HepG2 (cell line): ENCODE measurements at regions not wholly inside any gene's neighbourhood (a gene's known extent, or its start where the extent isn't known, plus 50 kb on each side); places are given as distances from the start of the nearest gene placed in this dataset.

Experiments used
- AHDC1 ChIP-seq: sonication (generic); formaldehyde crosslinking; IDR thresholded peaks from 2 replicates; pipeline ENCODE4 v1.5.1; 2020; ENCODE audit warnings: mild to moderate bottlenecking, missing genetic modification reagents, borderline replicate concordance
- MLX ChIP-seq: IDR thresholded peaks from 2 replicates; pipeline ENCODE4 v1.6.1; 2016
- MZF1 ChIP-seq: sonication (generic); formaldehyde crosslinking; IDR thresholded peaks from 2 replicates; pipeline ENCODE4 v1.8.1; 2023; ENCODE audit warnings: mild to moderate bottlenecking, missing genetic modification reagents, borderline replicate concordance
- ZNF512 ChIP-seq: sonication (generic); formaldehyde crosslinking; IDR thresholded peaks from 2 replicates; pipeline ENCODE4 v1.4.0; 2020; ENCODE audit warnings: mild to moderate bottlenecking, missing genetic modification reagents
- ZNF761 ChIP-seq: sonication (generic); formaldehyde crosslinking; conservative IDR thresholded peaks from 2 replicates; pipeline ENCODE4 v1.4.0; 2020; ENCODE audit warnings: mild to moderate bottlenecking, missing genetic modification reagents

- TF ChIP-seq MLX (CRISPR knock-in tag): no peak
- TF ChIP-seq MZF1 (CRISPR knock-in tag): no peak
- no peak for TF ChIP-seq ZNF512
- TF ChIP-seq ZNF761 (CRISPR knock-in tag): no peak
- TF ChIP-seq AHDC1: no peak
These were observed 118.5 kb upstream of the PAQR3 start for GRCh38 chr4:79057772-79058171.
